ENCODE measurements at regions not wholly inside any gene's neighbourhood (a gene's known extent, or its start where the extent isn't known, plus 50 kb on each side); places are given as distances from the start of the nearest gene placed in this dataset.

DNA sequence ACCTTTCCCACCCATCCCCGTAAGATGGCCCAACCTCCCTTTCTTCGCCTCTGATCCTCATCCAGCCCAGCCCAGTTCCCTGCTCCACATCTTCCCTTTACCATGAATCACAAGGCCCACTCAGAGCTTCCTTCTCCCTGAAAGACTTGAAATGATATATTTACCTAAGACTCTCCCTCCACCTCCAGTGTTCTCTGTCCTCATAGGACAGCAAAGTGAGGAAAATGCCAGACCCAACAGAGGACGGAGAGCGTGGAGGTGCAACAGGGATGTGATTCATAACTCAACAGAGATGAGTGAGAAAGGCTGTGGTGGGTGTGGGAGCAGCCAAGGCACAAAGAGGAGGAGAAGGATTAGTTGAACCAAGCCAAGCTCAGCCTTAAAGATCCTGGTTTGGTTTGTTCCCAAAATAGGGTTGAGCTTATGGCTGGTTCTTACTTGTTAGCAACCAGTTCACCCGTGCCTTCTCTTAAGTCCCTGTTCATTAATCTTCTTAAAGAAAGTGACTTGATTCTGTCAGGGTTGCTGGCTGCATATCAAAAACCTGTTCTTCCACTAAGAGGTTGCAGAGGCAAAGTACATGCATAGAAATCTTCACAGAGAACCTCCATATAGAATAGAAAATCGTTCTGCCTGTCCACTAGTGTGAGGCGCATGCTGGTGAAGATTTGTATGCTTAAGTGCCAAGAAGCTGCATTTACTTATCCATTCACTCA, 183.2 kb downstream of the ACTL7B start:
- Histone ChIP-seq H3K9me3 (ENCODE audit: low read length) (no peaks in the 10 kb centered on the region), H3K4me3 (ENCODE audit: low read depth, low read length, poor library complexity, severe bottlenecking) (no peak overlapping the region), H3K9me2 (ENCODE audit: low read depth, low read length) (no peaks in the 10 kb centered on the region), H3K4me2 (ENCODE audit: low read length) (no peak overlapping the region), H3K36me3 (ENCODE audit: insufficient read depth, low read length) (no peaks in the 10 kb centered on the region), H3K79me2 (ENCODE audit: insufficient read depth, low read length) (no peaks in the 10 kb centered on the region), H4K20me1 (ENCODE audit: insufficient read depth, low read length) (no peaks in the 10 kb centered on the region), H3K9ac (ENCODE audit: low read length) (no peak overlapping the region), H3F3A (ENCODE audit: insufficient read depth, low read length) (no peaks in the 10 kb centered on the region), H2AFZ (ENCODE audit: low read length) (no peak overlapping the region), H3K4me1 (ENCODE audit: insufficient read depth, low read length, severe bottlenecking) (no peaks in the 10 kb centered on the region), H3K27me3 (ENCODE audit: insufficient read depth, low read length) (no peaks in the 10 kb centered on the region), H3K27ac (ENCODE audit: low read depth, low read length, poor library complexity, severe bottlenecking) (no peak overlapping the region)
- no peak for TF ChIP-seq EZH2 (IDR thresholded peaks at IDR 0.05; ENCODE audit: borderline replicate concordance, low read length)
- TF ChIP-seq, protein P1, sequence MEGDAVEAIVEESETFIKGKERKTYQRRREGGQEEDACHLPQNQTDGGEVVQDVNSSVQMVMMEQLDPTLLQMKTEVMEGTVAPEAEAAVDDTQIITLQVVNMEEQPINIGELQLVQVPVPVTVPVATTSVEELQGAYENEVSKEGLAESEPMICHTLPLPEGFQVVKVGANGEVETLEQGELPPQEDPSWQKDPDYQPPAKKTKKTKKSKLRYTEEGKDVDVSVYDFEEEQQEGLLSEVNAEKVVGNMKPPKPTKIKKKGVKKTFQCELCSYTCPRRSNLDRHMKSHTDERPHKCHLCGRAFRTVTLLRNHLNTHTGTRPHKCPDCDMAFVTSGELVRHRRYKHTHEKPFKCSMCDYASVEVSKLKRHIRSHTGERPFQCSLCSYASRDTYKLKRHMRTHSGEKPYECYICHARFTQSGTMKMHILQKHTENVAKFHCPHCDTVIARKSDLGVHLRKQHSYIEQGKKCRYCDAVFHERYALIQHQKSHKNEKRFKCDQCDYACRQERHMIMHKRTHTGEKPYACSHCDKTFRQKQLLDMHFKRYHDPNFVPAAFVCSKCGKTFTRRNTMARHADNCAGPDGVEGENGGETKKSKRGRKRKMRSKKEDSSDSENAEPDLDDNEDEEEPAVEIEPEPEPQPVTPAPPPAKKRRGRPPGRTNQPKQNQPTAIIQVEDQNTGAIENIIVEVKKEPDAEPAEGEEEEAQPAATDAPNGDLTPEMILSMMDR (IDR thresholded peaks at IDR 0.05; ENCODE audit: low read length): no peak

DNA sequence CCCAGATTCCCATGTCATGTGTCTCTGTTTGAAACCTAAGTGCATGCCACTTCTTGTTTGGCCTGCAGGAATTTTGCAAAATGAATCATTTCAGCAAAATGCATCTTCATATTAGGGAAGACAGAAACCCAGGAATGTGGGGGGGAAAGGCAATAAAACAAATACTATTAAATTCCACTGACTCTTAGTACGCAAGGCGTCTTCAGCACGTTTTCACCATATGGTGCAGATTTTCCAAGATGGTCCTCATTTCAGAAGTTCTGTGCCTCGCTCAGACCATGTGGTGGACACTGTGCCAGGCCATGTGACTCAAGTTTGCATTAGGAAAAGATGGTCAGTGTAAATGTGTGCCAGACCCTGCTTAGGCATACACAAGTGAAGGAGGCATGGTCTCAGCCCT, 184.0 kb downstream of the ACTL7B start:
- H3K27ac ChIP-seq (ENCODE audit: low read depth, low read length, poor library complexity, severe bottlenecking): no peak overlapping the region
- H3K79me2 ChIP-seq (ENCODE audit: insufficient read depth, low read length): no peaks in the 10 kb centered on the region
- H2AFZ ChIP-seq (ENCODE audit: low read length): no peak overlapping the region
- no peaks in the 10 kb centered on the region for H3K9me2 ChIP-seq (ENCODE audit: low read depth, low read length)
- H4K20me1 ChIP-seq (ENCODE audit: insufficient read depth, low read length): no peaks in the 10 kb centered on the region
- no peaks in the 10 kb centered on the region for H3K9me3 ChIP-seq (ENCODE audit: low read length)
- H3K4me3 ChIP-seq (ENCODE audit: low read depth, low read length, poor library complexity, severe bottlenecking): no peak overlapping the region
- H3K4me2 ChIP-seq (ENCODE audit: low read length): no peak overlapping the region
- H3K27me3 ChIP-seq (ENCODE audit: insufficient read depth, low read length): no peaks in the 10 kb centered on the region
- no peaks in the 10 kb centered on the region for H3K4me1 ChIP-seq (ENCODE audit: insufficient read depth, low read length, severe bottlenecking)
- H3K36me3 ChIP-seq (ENCODE audit: insufficient read depth, low read length): no peaks in the 10 kb centered on the region
- TF ChIP-seq, protein P1 (IDR thresholded peaks at IDR 0.05; ENCODE audit: low read length): no peak
- TF ChIP-seq EZH2 (IDR thresholded peaks at IDR 0.05; ENCODE audit: borderline replicate concordance, low read length): no peak
- H3F3A ChIP-seq (ENCODE audit: insufficient read depth, low read length): no peaks in the 10 kb centered on the region
- H3K9ac ChIP-seq (ENCODE audit: low read length): no peak overlapping the region

DNA sequence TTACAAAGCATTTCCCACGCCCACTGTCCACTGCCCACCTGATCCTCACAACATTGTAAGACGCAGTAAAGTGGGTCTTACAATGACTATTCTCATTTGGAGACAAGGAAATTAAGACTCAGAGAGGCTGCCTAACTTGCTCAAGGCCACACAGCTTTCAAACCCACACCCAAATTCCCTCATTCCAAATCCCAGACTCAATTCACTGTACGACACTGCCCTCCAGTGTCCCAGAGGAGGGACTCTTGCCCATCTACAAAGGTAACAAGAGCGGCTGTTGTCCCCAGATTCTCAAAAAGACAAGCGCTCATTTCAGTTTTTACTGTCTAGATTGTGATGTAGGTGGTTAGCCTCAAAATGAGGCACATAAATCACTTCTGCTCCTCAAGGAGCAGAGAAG, 184.6 kb downstream of the ACTL7B start:
- H3K4me3 ChIP-seq (ENCODE audit: low read depth, low read length, poor library complexity, severe bottlenecking): no peak overlapping the region

More for the DNA sequence above, 184.6 kb downstream of the ACTL7B start:
- no peaks in the 10 kb centered on the region for H3K36me3 ChIP-seq (ENCODE audit: insufficient read depth, low read length)
- no peaks in the 10 kb centered on the region for H3K27me3 ChIP-seq (ENCODE audit: insufficient read depth, low read length)
- H3K4me1 ChIP-seq (ENCODE audit: insufficient read depth, low read length, severe bottlenecking): no peaks in the 10 kb centered on the region
- no peak overlapping the region for H3K4me2 ChIP-seq (ENCODE audit: low read length)
- H3K9me2 ChIP-seq (ENCODE audit: low read depth, low read length): no peaks in the 10 kb centered on the region
- H4K20me1 ChIP-seq (ENCODE audit: insufficient read depth, low read length): no peaks in the 10 kb centered on the region
- H3K9ac ChIP-seq (ENCODE audit: low read length): no peak overlapping the region
- no peaks in the 10 kb centered on the region for H3F3A ChIP-seq (ENCODE audit: insufficient read depth, low read length)
- H3K9me3 ChIP-seq (ENCODE audit: low read length): no peaks in the 10 kb centered on the region
- no peak overlapping the region for H2AFZ ChIP-seq (ENCODE audit: low read length)
- TF ChIP-seq, protein P1 (IDR thresholded peaks at IDR 0.05; ENCODE audit: low read length): no peak
- TF ChIP-seq EZH2 (IDR thresholded peaks at IDR 0.05; ENCODE audit: borderline replicate concordance, low read length): no peak
- no peaks in the 10 kb centered on the region for H3K79me2 ChIP-seq (ENCODE audit: insufficient read depth, low read length)
- H3K27ac ChIP-seq (ENCODE audit: low read depth, low read length, poor library complexity, severe bottlenecking): no peak overlapping the region

All from OCI-LY1 (cell line).